ENCODE measurements at regions not wholly inside any gene's neighbourhood (a gene's known extent, or its start where the extent isn't known, plus 50 kb on each side); places are given as distances from the start of the nearest gene placed in this dataset.

DNA sequence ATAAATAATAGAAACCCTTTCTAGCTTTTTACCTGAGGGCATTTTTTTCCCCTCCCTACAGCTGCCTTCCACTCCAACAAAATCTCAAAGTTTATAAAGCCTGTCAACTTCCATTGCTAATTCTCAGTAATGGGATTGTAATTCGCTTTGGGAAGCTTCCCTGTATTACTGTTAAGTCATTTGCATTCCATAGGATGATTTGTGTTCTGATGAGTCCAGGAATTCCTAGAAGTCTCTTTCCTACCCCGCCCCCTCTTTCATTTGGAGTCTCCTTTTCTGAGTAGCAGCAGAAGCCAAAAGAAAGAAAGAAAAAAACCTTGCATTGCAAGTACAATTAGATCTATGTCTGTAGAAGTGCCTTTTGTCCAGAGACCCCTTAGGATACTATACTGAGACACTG, 1033.3 kb downstream of the IGSF11 start:
- Histone ChIP-seq H3K4me3 (no peak overlapping the region), H3K9me3 (no peaks in the 10 kb centered on the region), H3K36me3 (ENCODE audit: low read depth) (no peaks in the 10 kb centered on the region), H3K4me1 (ENCODE audit: low read depth) (peaks cover 8% of the 10 kb centered on the region)
- intact Hi-C loops (cut with DNase I, micrococcal nuclease), result no loop called here
- TF ChIP-seq, protein P1, sequence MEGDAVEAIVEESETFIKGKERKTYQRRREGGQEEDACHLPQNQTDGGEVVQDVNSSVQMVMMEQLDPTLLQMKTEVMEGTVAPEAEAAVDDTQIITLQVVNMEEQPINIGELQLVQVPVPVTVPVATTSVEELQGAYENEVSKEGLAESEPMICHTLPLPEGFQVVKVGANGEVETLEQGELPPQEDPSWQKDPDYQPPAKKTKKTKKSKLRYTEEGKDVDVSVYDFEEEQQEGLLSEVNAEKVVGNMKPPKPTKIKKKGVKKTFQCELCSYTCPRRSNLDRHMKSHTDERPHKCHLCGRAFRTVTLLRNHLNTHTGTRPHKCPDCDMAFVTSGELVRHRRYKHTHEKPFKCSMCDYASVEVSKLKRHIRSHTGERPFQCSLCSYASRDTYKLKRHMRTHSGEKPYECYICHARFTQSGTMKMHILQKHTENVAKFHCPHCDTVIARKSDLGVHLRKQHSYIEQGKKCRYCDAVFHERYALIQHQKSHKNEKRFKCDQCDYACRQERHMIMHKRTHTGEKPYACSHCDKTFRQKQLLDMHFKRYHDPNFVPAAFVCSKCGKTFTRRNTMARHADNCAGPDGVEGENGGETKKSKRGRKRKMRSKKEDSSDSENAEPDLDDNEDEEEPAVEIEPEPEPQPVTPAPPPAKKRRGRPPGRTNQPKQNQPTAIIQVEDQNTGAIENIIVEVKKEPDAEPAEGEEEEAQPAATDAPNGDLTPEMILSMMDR (IDR thresholded peaks at IDR 0.05), result no peak
- DNase-seq, result no peak
- no peak for ATAC-seq

DNA sequence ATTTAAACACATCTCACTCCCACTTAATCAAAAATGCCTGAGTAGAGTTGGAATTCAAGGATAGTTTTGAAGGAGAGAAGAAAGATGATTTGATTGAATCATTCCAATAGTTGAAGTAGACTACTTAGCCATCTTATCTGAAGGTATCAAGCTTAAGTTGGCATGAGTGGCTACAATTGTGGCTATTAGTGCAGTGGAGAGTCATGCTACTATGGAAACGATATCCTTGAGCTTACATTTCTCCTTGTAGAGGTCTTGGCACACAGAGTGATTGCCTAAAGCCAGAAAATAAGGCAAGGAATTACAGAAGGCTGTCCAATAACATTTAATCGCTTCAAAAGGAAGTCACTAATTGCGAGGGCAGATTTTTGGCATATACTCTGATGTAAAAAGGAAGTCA, 1022.7 kb downstream of the IGSF11 start:
- ATAC-seq, result no peak
- no peak overlapping the region for H3K4me3 ChIP-seq
- intact Hi-C loops (cut with DNase I, micrococcal nuclease), result no loop called here
- TF ChIP-seq, protein P1 (IDR thresholded peaks at IDR 0.05), result no peak
- H3K36me3 ChIP-seq (ENCODE audit: low read depth), result no peaks in the 10 kb centered on the region
- H3K4me1 ChIP-seq (ENCODE audit: low read depth), result no peaks in the 10 kb centered on the region
- no peaks in the 10 kb centered on the region for H3K9me3 ChIP-seq
- DNase-seq, result no peak

DNA sequence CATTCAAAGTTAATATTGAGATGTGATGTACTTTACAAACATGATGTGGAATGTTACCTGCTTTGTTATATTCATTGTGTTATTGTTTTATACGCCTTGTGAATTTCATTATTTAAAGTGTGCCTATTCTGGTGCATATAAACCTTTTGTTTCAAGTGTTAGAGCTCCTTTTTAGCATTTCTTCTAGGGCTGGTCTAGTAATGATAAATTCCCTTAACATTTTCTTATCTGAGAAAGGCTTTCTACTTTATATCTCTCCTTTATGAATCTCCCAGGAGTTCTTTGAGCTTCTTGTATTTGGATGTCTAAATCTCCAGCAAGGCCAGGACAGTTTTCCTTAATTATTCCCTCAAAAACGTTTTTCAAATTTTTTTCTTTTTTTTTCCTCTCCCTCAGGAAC, 1005.6 kb downstream of the IGSF11 start:
- Histone ChIP-seq H3K4me1 (ENCODE audit: low read depth) (no peaks in the 10 kb centered on the region), H3K4me3 (no peak overlapping the region), H3K36me3 (ENCODE audit: low read depth) (no peaks in the 10 kb centered on the region), H3K9me3 (peaks cover 28% of the 10 kb centered on the region)
- DNase-seq (no peak), ATAC-seq (no peak)
- TF ChIP-seq, protein P1 (IDR thresholded peaks at IDR 0.05), result no peak
- intact Hi-C loops (cut with DNase I, micrococcal nuclease), result no loop called here

DNA sequence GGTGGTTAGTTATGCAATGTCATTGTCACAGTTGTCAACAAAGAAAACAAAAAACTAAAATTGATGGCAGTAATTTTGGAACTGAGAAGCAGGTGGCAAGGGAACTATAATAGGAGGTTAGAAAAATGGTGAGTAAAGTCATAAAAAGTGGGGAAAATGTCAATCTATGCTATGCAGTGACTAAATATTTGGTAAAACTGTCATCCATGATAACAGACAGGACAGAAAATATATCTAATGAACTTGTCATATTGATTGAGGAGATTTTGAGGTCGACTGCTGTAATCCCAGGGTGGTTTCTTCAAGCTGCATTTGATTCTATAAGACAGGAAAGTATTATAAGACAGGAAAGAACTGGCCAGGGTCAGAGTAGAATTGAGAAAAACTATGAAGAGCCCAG, 998.4 kb downstream of the IGSF11 start:
- ATAC-seq (no peak), DNase-seq (no peak)
- TF ChIP-seq, protein P1 (IDR thresholded peaks at IDR 0.05), result no peak
- no peaks in the 10 kb centered on the region for H3K4me1 ChIP-seq (ENCODE audit: low read depth)
- peaks cover 19% of the 10 kb centered on the region for H3K9me3 ChIP-seq
- H3K4me3 ChIP-seq, result no peak overlapping the region
- intact Hi-C loops (cut with DNase I, micrococcal nuclease), result no loop called here
- no peaks in the 10 kb centered on the region for H3K36me3 ChIP-seq (ENCODE audit: low read depth)

DNA sequence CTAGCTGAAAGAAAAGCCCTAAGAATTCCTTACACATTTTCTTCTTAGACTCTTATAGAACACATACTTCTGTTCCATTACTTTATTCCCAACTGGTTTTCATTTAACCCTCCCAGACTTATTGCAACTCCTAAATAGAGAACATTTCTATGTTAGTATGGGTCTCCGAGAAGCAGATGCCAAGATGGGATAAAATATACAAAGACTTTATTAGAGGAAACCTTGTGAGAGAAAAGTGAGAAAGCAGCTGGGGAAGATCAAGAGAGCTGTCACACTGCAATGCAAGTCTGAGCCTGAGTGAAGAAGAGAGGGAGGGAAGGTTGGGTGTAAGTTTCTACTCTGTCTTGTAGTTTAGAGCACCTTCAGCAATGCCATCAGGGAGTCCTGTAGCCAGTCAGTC, 979.3 kb downstream of the IGSF11 start:
- DNase-seq, result no peak
- no peaks in the 10 kb centered on the region for H3K9me3 ChIP-seq
- intact Hi-C loops (cut with DNase I, micrococcal nuclease), result no loop called here
- no peak overlapping the region for H3K4me3 ChIP-seq
- TF ChIP-seq, protein P1 (IDR thresholded peaks at IDR 0.05), result no peak
- ATAC-seq, result no peak
- no peaks in the 10 kb centered on the region for H3K36me3 ChIP-seq (ENCODE audit: low read depth)
- no peaks in the 10 kb centered on the region for H3K4me1 ChIP-seq (ENCODE audit: low read depth)

DNA sequence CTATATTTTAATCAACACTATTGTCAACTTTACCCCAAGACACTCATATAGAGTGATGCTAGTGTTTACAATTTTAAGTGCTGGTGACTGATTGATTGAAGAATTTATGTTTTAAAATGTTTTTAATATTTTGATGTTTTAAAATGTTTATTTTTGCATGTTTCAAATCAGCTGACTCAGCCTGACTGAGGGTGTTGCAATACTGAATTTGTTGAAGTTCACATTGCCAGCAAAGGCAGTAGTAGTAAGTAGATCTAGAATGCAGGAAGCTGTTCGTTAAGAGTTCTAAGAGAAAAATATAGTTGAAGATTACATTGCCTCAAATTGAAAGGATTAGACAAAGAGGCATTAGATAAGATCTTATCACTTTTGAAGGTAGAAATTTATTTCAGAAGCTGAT, 977.6 kb downstream of the IGSF11 start:
- H3K9me3 ChIP-seq, result no peaks in the 10 kb centered on the region
- H3K4me3 ChIP-seq, result no peak overlapping the region
- ATAC-seq, result no peak
- no peak for DNase-seq
- H3K36me3 ChIP-seq (ENCODE audit: low read depth), result no peaks in the 10 kb centered on the region
- TF ChIP-seq, protein P1 (IDR thresholded peaks at IDR 0.05), result no peak
- no peaks in the 10 kb centered on the region for H3K4me1 ChIP-seq (ENCODE audit: low read depth)
- intact Hi-C loops (cut with DNase I, micrococcal nuclease), result no loop called here
